WERI-Rb-1 (cell line): ENCODE measurements at regions not wholly inside any gene's neighbourhood (a gene's known extent, or its start where the extent isn't known, plus 50 kb on each side); places are given as distances from the start of the nearest gene placed in this dataset.

Source experiments
- DNase-seq: peaks from one replicate; pipeline ENCODE4 v3.0.0-alpha.2; 2020
- H3K27ac ChIP-seq: fragments of 250-450 bp; sonication (Bioruptor Pico); 2 replicates; pipeline ENCODE4 v1.5.1; 2020; ENCODE audit warnings: mild to moderate bottlenecking, moderate library complexity
- H3K27me3 ChIP-seq: fragments of 250-450 bp; sonication (Bioruptor Pico); 2 replicates; pipeline ENCODE4 v1.5.1; 2021; ENCODE audit warnings: mild to moderate bottlenecking, low read depth, moderate library complexity; ENCODE audit not compliant: insufficient read depth, severe bottlenecking
- H3K36me3 ChIP-seq: fragments of 250-450 bp; sonication (Bioruptor Pico); 2 replicates; pipeline ENCODE4 v1.5.1; 2020; ENCODE audit warnings: mild to moderate bottlenecking, moderate library complexity
- H3K4me3 ChIP-seq: 2 replicates; pipeline ENCODE4 v1.5.1; 2011; ENCODE audit warnings: low read depth, mild to moderate bottlenecking, control low read depth, low read length
- H3K9me3 ChIP-seq: fragments of 250-450 bp; sonication (Bioruptor Pico); 2 replicates; pipeline ENCODE4 v1.5.1; 2021; ENCODE audit warnings: mild to moderate bottlenecking, moderate library complexity; ENCODE audit not compliant: severe bottlenecking
- CTCF ChIP-seq: IDR thresholded peaks from 2 replicates; pipeline ENCODE4 v1.5.1; 2011; ENCODE audit warnings: low read depth, mild to moderate bottlenecking, control low read depth, inconsistent platforms, low read length

DNA sequence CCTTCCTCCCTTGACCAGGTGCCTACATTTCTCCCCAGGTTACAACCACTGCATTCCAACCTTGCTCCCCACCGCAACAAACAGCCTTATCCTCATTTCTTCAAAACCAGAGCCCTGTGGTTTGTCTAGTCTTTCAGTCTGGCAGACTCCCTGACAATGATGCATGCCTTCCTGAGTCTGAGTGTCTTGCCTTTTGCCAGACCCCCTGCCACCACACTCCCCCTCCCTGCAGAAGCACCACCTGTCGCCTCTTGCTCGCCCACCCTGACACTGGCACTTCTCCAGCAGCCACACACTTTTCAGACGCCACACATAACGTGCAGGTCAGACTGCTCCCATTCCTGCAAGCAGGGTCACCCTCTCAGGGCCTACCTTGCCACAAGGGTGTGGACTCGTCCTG, 349.2 kb upstream of the NOCT start:
- Histone ChIP-seq H3K9me3 (peaks cover 2% of the 10 kb centered on the region), H3K4me3 (no peak overlapping the region), H3K36me3 (no peaks in the 10 kb centered on the region), H3K27me3 (no peaks in the 10 kb centered on the region), H3K27ac (no peak overlapping the region)
- TF ChIP-seq CTCF: no peak
- DNase-seq: no peak

DNA sequence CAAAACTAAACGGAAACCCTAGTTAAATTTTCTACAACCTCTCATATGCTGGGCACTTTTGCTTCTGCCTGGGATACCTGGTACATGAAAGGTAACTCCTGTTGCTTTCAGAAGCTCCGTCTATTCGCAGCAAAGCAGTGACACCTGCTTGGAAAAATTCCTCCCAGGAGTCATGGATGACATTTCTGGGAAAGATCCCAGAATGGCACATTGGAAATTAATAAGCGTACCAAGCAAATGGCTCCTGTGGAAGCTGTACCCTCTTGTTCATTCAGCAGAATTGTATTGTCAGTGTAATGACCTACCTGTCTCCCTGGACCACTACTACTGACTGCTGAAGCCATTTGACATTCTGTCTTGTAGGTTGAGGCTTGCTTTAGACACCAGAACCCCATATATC, 349.7 kb upstream of the NOCT start:
- DNase-seq: no peak
- Histone ChIP-seq H3K27ac (no peak overlapping the region), H3K27me3 (no peaks in the 10 kb centered on the region), H3K9me3 (peaks cover 2% of the 10 kb centered on the region), H3K36me3 (no peaks in the 10 kb centered on the region), H3K4me3 (no peak overlapping the region)
- TF ChIP-seq CTCF: no peak

- Histone ChIP-seq H3K36me3 (no peaks in the 10 kb centered on the region), H3K27me3 (no peaks in the 10 kb centered on the region)
- TF ChIP-seq CTCF: no peak
These were observed 351.7 kb upstream of the NOCT start for GRCh38 chr4:138663883-138664282.

DNA sequence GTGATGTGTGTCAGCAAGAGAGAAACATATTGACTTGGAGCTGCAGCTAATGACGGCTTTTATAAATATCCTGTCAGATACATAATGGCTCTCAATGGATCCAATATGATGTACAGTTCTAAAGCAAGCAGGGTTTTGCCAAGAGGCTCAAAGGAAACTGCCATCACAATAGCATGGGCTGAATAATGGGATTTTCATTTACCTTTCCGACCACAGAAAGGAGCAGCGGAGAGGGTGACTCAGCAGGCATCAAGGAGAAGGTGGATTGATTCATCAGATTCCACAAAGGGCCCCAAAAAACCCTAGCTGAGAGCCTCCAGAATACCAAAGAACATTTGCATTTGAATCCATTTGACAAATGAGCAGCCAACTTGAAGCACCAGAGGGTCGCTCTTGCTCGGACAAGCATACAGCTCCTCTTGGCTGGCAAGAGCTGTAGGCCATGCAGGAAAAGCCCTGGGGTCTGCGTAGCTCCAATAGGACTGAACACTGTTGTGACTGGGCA, 355.7 kb upstream of the NOCT start:
- no peak for TF ChIP-seq CTCF
- no peaks in the 10 kb centered on the region for H3K36me3 ChIP-seq
- no peaks in the 10 kb centered on the region for H3K9me3 ChIP-seq
- DNase-seq: no peak
- H3K4me3 ChIP-seq: no peak overlapping the region
- no peak overlapping the region for H3K27ac ChIP-seq
- no peaks in the 10 kb centered on the region for H3K27me3 ChIP-seq

More at GRCh38 chr4:138663883-138664282, 351.7 kb upstream of the NOCT start:
- Histone ChIP-seq H3K27ac (no peak overlapping the region), H3K4me3 (no peak overlapping the region), H3K9me3 (peaks cover 2% of the 10 kb centered on the region)
- DNase-seq: no peak

- Histone ChIP-seq H3K27ac (no peak overlapping the region), H3K36me3 (no peaks in the 10 kb centered on the region), H3K27me3 (no peaks in the 10 kb centered on the region), H3K4me3 (no peak overlapping the region), H3K9me3 (no peaks in the 10 kb centered on the region)
- DNase-seq: no peak
- TF ChIP-seq CTCF: no peak
These were observed 356.4 kb upstream of the NOCT start for GRCh38 chr4:138659037-138659811.

GRCh38 chr4:138658518-138658917, 357.1 kb upstream of the NOCT start:
- Histone ChIP-seq H3K27me3 (no peaks in the 10 kb centered on the region), H3K27ac (no peak overlapping the region), H3K4me3 (no peak overlapping the region), H3K9me3 (no peaks in the 10 kb centered on the region), H3K36me3 (no peaks in the 10 kb centered on the region)
- no peak for TF ChIP-seq CTCF
- DNase-seq: no peak
